Mesenchymal stem cell (in vitro differentiated cells and primary cell): ENCODE measurements at regions not wholly inside any gene's neighbourhood (a gene's known extent, or its start where the extent isn't known, plus 50 kb on each side); places are given as distances from the start of the nearest gene placed in this dataset.

Experiments
- DNase-seq: peaks from one replicate; pipeline ENCODE4 v3.0.0-alpha.2; 2013
- H2AFZ ChIP-seq: one replicate; pipeline ENCODE4 v1.6.1; 2013; ENCODE audit warnings: low read depth, mild to moderate bottlenecking, control low read depth, inconsistent platforms, low read length, moderate library complexity
- H2AK5ac ChIP-seq: 2 replicates; pipeline ENCODE4 v1.6.1; 2013; ENCODE audit warnings: low read length, moderate library complexity, mild to moderate bottlenecking, inconsistent platforms; ENCODE audit not compliant: severe bottlenecking
- H2BK120ac ChIP-seq: one replicate; pipeline ENCODE4 v1.6.1; 2013; ENCODE audit warnings: low read depth, mild to moderate bottlenecking, inconsistent platforms, low read length, moderate library complexity
- H2BK12ac ChIP-seq, 2 experiments: one replicate each; pipeline ENCODE4 v1.6.1; 2013; ENCODE audit warnings: inconsistent platforms in 2 of 2, low read length in 2 of 2, mild to moderate bottlenecking in 2 of 2, moderate library complexity in 2 of 2, control low read depth in 1 of 2
- H2BK15ac ChIP-seq: one replicate; pipeline ENCODE4 v1.6.1; 2013; ENCODE audit warnings: mild to moderate bottlenecking, low read depth, inconsistent platforms; ENCODE audit not compliant: poor library complexity, severe bottlenecking
- H2BK5ac ChIP-seq: 2 replicates; pipeline ENCODE4 v1.6.1; 2013; ENCODE audit warnings: low read depth, mild to moderate bottlenecking, low read length, control low read depth, inconsistent platforms; ENCODE audit not compliant: poor library complexity, severe bottlenecking
- H3K14ac ChIP-seq, 2 experiments: one replicate each; pipeline ENCODE4 v1.6.1; 2013; ENCODE audit warnings: inconsistent platforms in 2 of 2, low read length in 2 of 2, control low read depth in 1 of 2, mild to moderate bottlenecking in 1 of 2, moderate library complexity in 1 of 2
- H3K18ac ChIP-seq, 2 experiments: one replicate each; pipeline ENCODE4 v1.6.1; 2013; ENCODE audit warnings: inconsistent platforms in 2 of 2, low read length in 2 of 2, control low read depth in 1 of 2, low read depth in 1 of 2, mild to moderate bottlenecking in 1 of 2
- H3K23ac ChIP-seq, 2 experiments: one replicate each; pipeline ENCODE4 v1.6.1; 2013; ENCODE audit warnings: inconsistent platforms in 2 of 2, low read length in 2 of 2, mild to moderate bottlenecking in 2 of 2, moderate library complexity in 2 of 2, control low read depth in 1 of 2
- H3K27ac ChIP-seq: 2 replicates; pipeline ENCODE4 v1.5.1; 2013; ENCODE audit warnings: mild to moderate bottlenecking, moderate library complexity, low read length, control low read depth, inconsistent platforms; ENCODE audit not compliant: poor library complexity, severe bottlenecking
- H3K27me3 ChIP-seq, 2 experiments: 2 replicates each; pipeline versions ENCODE4 v1.6.1 to v1.7.0; 2013; ENCODE audit warnings: low read length in 2 of 2, mild to moderate bottlenecking in 2 of 2, moderate library complexity in 2 of 2, control low read depth in 1 of 2, inconsistent platforms in 1 of 2; ENCODE audit not compliant: control insufficient read depth in 1 of 2, insufficient read depth in 1 of 2
- H3K36me3 ChIP-seq, 2 experiments: 2 replicates each; pipeline versions ENCODE4 v1.6.1 to v1.7.0; 2013; ENCODE audit warnings: low read length in 2 of 2, control low read depth in 1 of 2, inconsistent platforms in 1 of 2, low read depth in 1 of 2, mild to moderate bottlenecking in 1 of 2; ENCODE audit not compliant: insufficient read depth in 2 of 2, control insufficient read depth in 1 of 2
- H3K4ac ChIP-seq, 2 experiments: one replicate each; pipeline ENCODE4 v1.6.1; 2013; ENCODE audit warnings: inconsistent platforms in 2 of 2, low read length in 2 of 2, mild to moderate bottlenecking in 2 of 2, moderate library complexity in 2 of 2, control low read depth in 1 of 2, low read depth in 1 of 2
- H3K4me1 ChIP-seq: 2 replicates; pipeline ENCODE4 v1.6.1; 2013; ENCODE audit warnings: low read depth, low read length, control low read depth; ENCODE audit not compliant: control insufficient read depth, insufficient read depth
- H3K4me2 ChIP-seq: 2 replicates; pipeline ENCODE4 v1.6.1; 2013; ENCODE audit warnings: low read length, mild to moderate bottlenecking, inconsistent platforms; ENCODE audit not compliant: poor library complexity, severe bottlenecking
- H3K4me3 ChIP-seq, 2 experiments: 2 replicates each; pipeline versions ENCODE4 v1.5.1 to v1.7.0; 2013; ENCODE audit warnings: low read length in 2 of 2, mild to moderate bottlenecking in 2 of 2, control low read depth in 1 of 2, low read depth in 1 of 2; ENCODE audit not compliant: insufficient read depth in 1 of 2
- H3K79me1 ChIP-seq: replicated peaks from 2 replicates; pipeline ENCODE4 v1.6.1; 2013; ENCODE audit warnings: mild to moderate bottlenecking, control low read depth, low read length, inconsistent platforms; ENCODE audit not compliant: poor library complexity, severe bottlenecking
- H3K9ac ChIP-seq: 2 replicates; pipeline ENCODE4 v1.7.0; 2013; ENCODE audit warnings: mild to moderate bottlenecking, low read length, moderate library complexity
- H3K9me3 ChIP-seq: 2 replicates; pipeline ENCODE4 v1.7.0; 2013; ENCODE audit warnings: mild to moderate bottlenecking, low read length; ENCODE audit not compliant: control insufficient read depth
- H4K8ac ChIP-seq: one replicate; pipeline ENCODE4 v1.6.1; 2013; ENCODE audit warnings: inconsistent platforms, mild to moderate bottlenecking, low read length, moderate library complexity
- H4K91ac ChIP-seq: one replicate; pipeline ENCODE4 v1.6.1; 2013; ENCODE audit warnings: mild to moderate bottlenecking, low read length, inconsistent platforms
- WGBS: methylation state at CpG from one replicate; pipeline ENCODE4 v1.1.7; 2013; ENCODE audit warnings: mixed read lengths; 5-methylcytosine and 5-hydroxymethylcytosine counted together

GRCh38 chr2:43123981-43124686 is 102.3 kb downstream of the ZFP36L2 start:
- no peak overlapping the region for H3K4ac ChIP-seq
- no peak overlapping the region for H3K27ac ChIP-seq
- no peak overlapping the region for H3K14ac ChIP-seq
- H2BK15ac ChIP-seq: no peak overlapping the region
- H3K4me2 ChIP-seq: no peak overlapping the region
- DNase-seq: no peak
- no peak overlapping the region for H3K18ac ChIP-seq
- 86% methylated on average over 9 of the region's 9 CpGs for WGBS
- H4K8ac ChIP-seq: no peak overlapping the region
- no peak overlapping the region for H2BK120ac ChIP-seq
- H3K4me3 ChIP-seq: no peak overlapping the region
- H2AK5ac ChIP-seq: no peak overlapping the region
- peaks cover 4% of the 10 kb centered on the region for H3K4me1 ChIP-seq
- H2AFZ ChIP-seq: no peak overlapping the region
- H3K36me3 ChIP-seq: no peaks in the 10 kb centered on the region
- H3K27me3 ChIP-seq: no peaks in the 10 kb centered on the region
- H2BK12ac ChIP-seq: no peak overlapping the region
- H3K79me1 ChIP-seq: no peaks in the 10 kb centered on the region
- H2BK5ac ChIP-seq: no peak overlapping the region
- H3K23ac ChIP-seq: no peak overlapping the region
- peak overlapping the region; percentile 66 for H4K91ac ChIP-seq
- H3K9ac ChIP-seq: no peak overlapping the region
- peaks cover 6% of the 10 kb centered on the region for H3K9me3 ChIP-seq

DNA sequence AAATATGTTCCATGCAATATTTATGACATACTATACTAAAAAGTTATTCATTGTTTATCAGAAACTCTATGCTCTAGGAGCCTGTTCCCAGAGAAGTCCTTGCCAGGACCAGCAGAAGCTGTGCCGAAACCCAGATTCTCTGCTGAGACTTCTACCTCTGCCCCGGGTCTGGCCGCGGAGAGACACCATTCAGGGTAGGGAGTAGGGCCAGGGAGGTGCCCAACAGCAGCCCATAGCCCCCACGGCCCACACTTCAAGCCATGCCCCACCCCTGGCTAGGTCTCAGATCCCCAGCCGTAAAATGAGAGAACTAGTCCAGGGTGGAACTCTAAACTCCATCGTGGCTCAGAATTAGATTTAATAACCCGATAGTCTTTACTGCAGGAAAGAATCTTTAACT is 102.9 kb downstream of the ZFP36L2 start:
- no peaks in the 10 kb centered on the region for H3K27me3 ChIP-seq
- no peak overlapping the region for H2BK12ac ChIP-seq
- no peak overlapping the region for H2AFZ ChIP-seq
- H3K9ac ChIP-seq: no peak overlapping the region
- peaks cover 8% of the 10 kb centered on the region for H3K9me3 ChIP-seq
- H3K4ac ChIP-seq: no peak overlapping the region
- no peak overlapping the region for H3K23ac ChIP-seq
- H3K4me1 ChIP-seq: peaks cover 4% of the 10 kb centered on the region
- DNase-seq: no peak
- H3K4me2 ChIP-seq: no peak overlapping the region
- H2BK15ac ChIP-seq: no peak overlapping the region
- no peak overlapping the region for H3K14ac ChIP-seq
- no peaks in the 10 kb centered on the region for H3K36me3 ChIP-seq
- H3K18ac ChIP-seq: no peak overlapping the region
- 91% methylated on average over 8 of the region's 8 CpGs for WGBS
- no peak overlapping the region for H3K27ac ChIP-seq
- H2AK5ac ChIP-seq: no peak overlapping the region
- no peak overlapping the region for H4K8ac ChIP-seq
- no peak overlapping the region for H2BK120ac ChIP-seq
- no peak overlapping the region for H2BK5ac ChIP-seq
- no peaks in the 10 kb centered on the region for H3K79me1 ChIP-seq
- peak overlapping the region; percentile 44 for H4K91ac ChIP-seq
- H3K4me3 ChIP-seq: no peak overlapping the region

DNA sequence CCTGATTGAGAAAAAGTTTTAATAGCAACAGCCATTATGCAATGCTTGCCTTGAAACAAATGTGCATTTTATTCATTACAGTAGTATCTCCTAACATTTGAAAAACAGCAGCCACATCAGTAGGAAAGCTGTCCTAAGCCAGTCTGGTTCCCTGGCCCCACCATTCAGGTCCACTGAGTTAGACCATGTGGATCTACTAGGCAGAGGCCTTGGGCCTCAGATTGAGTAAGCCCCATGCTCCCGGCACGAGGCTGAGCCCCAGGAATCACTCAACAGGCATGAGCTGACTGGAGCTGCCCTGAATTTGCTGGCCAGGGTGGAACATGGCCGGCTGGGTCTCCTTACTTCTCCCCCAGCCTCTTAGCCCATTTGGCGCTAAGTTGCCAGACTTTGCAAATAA is 103.4 kb downstream of the ZFP36L2 start:
- H3K79me1 ChIP-seq: no peaks in the 10 kb centered on the region
- H4K91ac ChIP-seq: no peak overlapping the region
- H3K14ac ChIP-seq: no peak overlapping the region
- no peak overlapping the region for H2BK5ac ChIP-seq
- H2BK15ac ChIP-seq: no peak overlapping the region
- H3K18ac ChIP-seq: no peak overlapping the region
- no peak overlapping the region for H2AFZ ChIP-seq
- H3K4me2 ChIP-seq: no peak overlapping the region
- H3K36me3 ChIP-seq: no peaks in the 10 kb centered on the region
- no peak overlapping the region for H2AK5ac ChIP-seq
- no peak overlapping the region for H4K8ac ChIP-seq
- H2BK120ac ChIP-seq: no peak overlapping the region
- 88% methylated on average over 3 of the region's 4 CpGs for WGBS
- H3K4me1 ChIP-seq: peaks cover under 1% of the 10 kb centered on the region
- H3K4ac ChIP-seq: no peak overlapping the region
- no peak overlapping the region for H3K23ac ChIP-seq
- no peak overlapping the region for H3K9ac ChIP-seq
- H3K9me3 ChIP-seq: peaks cover 8% of the 10 kb centered on the region
- H3K4me3 ChIP-seq: no peak overlapping the region
- H3K27me3 ChIP-seq: no peaks in the 10 kb centered on the region
- DNase-seq: no peak
- H2BK12ac ChIP-seq: no peak overlapping the region
- H3K27ac ChIP-seq: no peak overlapping the region

DNA sequence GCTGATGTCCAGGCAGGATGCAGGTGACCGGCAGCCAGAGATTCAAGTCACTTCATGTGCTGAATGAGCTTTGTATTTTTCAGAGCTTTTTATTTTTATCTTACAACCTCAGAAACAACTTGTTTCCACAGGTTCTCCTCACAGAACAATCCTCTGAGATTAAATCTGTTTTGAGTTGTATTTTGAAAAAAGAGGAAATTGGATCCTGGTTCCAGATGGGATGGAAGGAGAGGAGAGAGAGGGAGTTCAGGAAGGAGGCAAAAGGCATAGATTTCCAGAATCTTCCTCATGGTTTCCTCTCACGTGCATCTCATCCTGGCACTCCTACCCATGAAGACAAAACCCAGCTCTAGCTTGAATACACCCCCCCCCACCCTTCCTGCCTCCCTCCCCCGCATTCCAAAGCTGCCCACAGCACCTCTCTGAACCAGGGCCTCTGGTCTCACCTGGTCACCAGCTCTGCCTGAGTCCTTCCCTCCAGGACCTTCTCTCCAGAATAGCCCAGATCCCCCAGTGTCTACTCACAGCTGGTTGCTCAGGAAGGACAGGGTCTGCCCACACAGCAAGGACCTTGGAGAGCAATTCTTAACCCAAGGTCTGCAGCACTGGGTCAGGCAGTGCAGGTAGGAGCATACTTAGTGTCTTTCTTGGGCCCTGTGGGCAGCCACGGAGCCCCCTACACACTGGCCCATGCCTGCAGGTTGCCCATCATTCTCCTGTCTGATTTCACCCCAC is 104.7 kb downstream of the ZFP36L2 start:
- Histone ChIP-seq H2BK120ac (no peak overlapping the region), H3K9ac (no peak overlapping the region), H3K27ac (no peak overlapping the region), H2AFZ (no peak overlapping the region), H2BK15ac (no peak overlapping the region), H4K8ac (no peak overlapping the region), H3K4me3 (no peak overlapping the region), H3K4me1 (peaks cover 1% of the 10 kb centered on the region), H3K4me2 (no peak overlapping the region), H3K18ac (no peak overlapping the region), H3K9me3 (peaks cover 8% of the 10 kb centered on the region), H3K36me3 (no peaks in the 10 kb centered on the region), H3K27me3 (no peaks in the 10 kb centered on the region), H3K14ac (no peak overlapping the region), H3K4ac (no peak overlapping the region), H2BK12ac (no peak overlapping the region), H3K23ac (no peak overlapping the region), H4K91ac (no peak overlapping the region), H2BK5ac (no peak overlapping the region), H2AK5ac (no peak overlapping the region), H3K79me1 (no peaks in the 10 kb centered on the region)
- whole genome bisulfite sequencing: 82% methylated on average over 3 of the region's 4 CpGs
- no peak for DNase-seq
